Neuron (in vitro differentiated cells): ENCODE measurements at regions not wholly inside any gene's neighbourhood (a gene's known extent, or its start where the extent isn't known, plus 50 kb on each side); places are given as distances from the start of the nearest gene placed in this dataset.
A peak's percentile ranks its signal among the peaks of the same experiment; 100 is the strongest.
"Not testable (repeated sequence)": the region's sequence is repeated elsewhere in the genome, so short reads cannot be mapped to it uniquely, and the experiment has no call there.

Experiments
- H2AFZ ChIP-seq: one replicate; pipeline ENCODE4 v1.6.1; 2013; ENCODE audit warnings: low read depth, mild to moderate bottlenecking, inconsistent platforms, low read length, moderate library complexity
- H3K27me3 ChIP-seq: one replicate; pipeline ENCODE4 v1.6.1; 2013; ENCODE audit warnings: low read length; ENCODE audit not compliant: insufficient read depth
- H3K36me3 ChIP-seq: one replicate; pipeline ENCODE4 v1.6.1; 2013; ENCODE audit warnings: low read length; ENCODE audit not compliant: insufficient read depth
- H3K4me1 ChIP-seq: one replicate; pipeline ENCODE4 v1.6.1; 2013; ENCODE audit warnings: low read length; ENCODE audit not compliant: insufficient read depth
- H3K4me3 ChIP-seq: 2 replicates; pipeline ENCODE4 v1.5.1; 2013; ENCODE audit warnings: mild to moderate bottlenecking, low read length, moderate library complexity
- H3K9me3 ChIP-seq: one replicate; pipeline ENCODE4 v1.6.1; 2013; ENCODE audit warnings: low read length

- Histone ChIP-seq H3K27me3 (no peaks in the 10 kb centered on the region), H2AFZ (peak overlapping the region; percentile 15), H3K36me3 (no peaks in the 10 kb centered on the region), H3K4me1 (peaks cover 49% of the 10 kb centered on the region), H3K4me3 (no peak overlapping the region), H3K9me3 (peaks cover 2% of the 10 kb centered on the region)
Measured at GRCh38 chr6:112881828-112882780, 535.0 kb downstream of the RFPL4B start.

- peaks cover 2% of the 10 kb centered on the region for H3K9me3 ChIP-seq
- peak overlapping the region; percentile 15 for H2AFZ ChIP-seq
- no peaks in the 10 kb centered on the region for H3K27me3 ChIP-seq
- no peak overlapping the region for H3K4me3 ChIP-seq
- peaks cover 40% of the 10 kb centered on the region for H3K4me1 ChIP-seq
- no peaks in the 10 kb centered on the region for H3K36me3 ChIP-seq
Measured at GRCh38 chr6:112883095-112883494, 536.0 kb downstream of the RFPL4B start.

GRCh38 chr6:112886415-112886814, 539.3 kb downstream of the RFPL4B start:
- no peak overlapping the region for H3K4me3 ChIP-seq
- peaks cover 17% of the 10 kb centered on the region for H3K4me1 ChIP-seq
- H3K27me3 ChIP-seq, result no peaks in the 10 kb centered on the region
- H2AFZ ChIP-seq, result no peak overlapping the region
- H3K36me3 ChIP-seq, result no peaks in the 10 kb centered on the region
- H3K9me3 ChIP-seq, result peaks cover 2% of the 10 kb centered on the region

DNA sequence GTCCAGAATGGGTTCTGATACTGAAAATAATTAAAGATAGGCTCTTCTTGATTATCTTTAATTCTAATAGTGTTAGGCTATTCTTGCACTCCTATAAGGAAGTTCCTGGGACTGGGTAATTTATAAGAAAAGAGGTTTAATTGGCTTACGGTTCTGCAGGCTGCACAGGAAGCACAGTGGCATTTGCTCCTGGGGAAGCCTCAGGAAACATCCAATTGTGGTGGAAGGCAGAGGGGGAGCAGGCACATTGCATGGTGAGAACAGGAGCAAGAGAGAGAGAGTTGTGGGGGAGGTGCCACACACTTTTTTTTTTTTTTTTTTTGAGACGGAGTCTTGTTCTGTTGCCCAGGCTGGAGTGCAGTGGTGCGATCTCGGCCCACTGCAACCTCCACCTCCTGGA, 540.3 kb downstream of the RFPL4B start:
- not testable (repeated sequence) for H3K36me3 ChIP-seq, H3K27me3 ChIP-seq, H3K4me3 ChIP-seq, H2AFZ ChIP-seq, H3K9me3 ChIP-seq, H3K4me1 ChIP-seq

GRCh38 chr6:112899541-112899940, 552.4 kb downstream of the RFPL4B start:
- H3K27me3 ChIP-seq, result no peaks in the 10 kb centered on the region
- H2AFZ ChIP-seq, result no peak overlapping the region
- H3K4me3 ChIP-seq, result no peak overlapping the region
- H3K4me1 ChIP-seq, result no peaks in the 10 kb centered on the region
- H3K9me3 ChIP-seq, result no peaks in the 10 kb centered on the region
- no peaks in the 10 kb centered on the region for H3K36me3 ChIP-seq

- H3K27me3 ChIP-seq, result no peaks in the 10 kb centered on the region
- peaks cover 7% of the 10 kb centered on the region for H3K4me1 ChIP-seq
- no peak overlapping the region for H3K4me3 ChIP-seq
- H2AFZ ChIP-seq, result no peak overlapping the region
- H3K36me3 ChIP-seq, result no peaks in the 10 kb centered on the region
- H3K9me3 ChIP-seq, result no peaks in the 10 kb centered on the region
Measured at GRCh38 chr6:112903361-112903760, 556.2 kb downstream of the RFPL4B start.

- no peaks in the 10 kb centered on the region for H3K9me3 ChIP-seq
- H2AFZ ChIP-seq, result peak overlapping the region; percentile 68
- H3K36me3 ChIP-seq, result no peaks in the 10 kb centered on the region
- H3K4me1 ChIP-seq, result peaks cover 7% of the 10 kb centered on the region
- H3K4me3 ChIP-seq, result no peak overlapping the region
- no peaks in the 10 kb centered on the region for H3K27me3 ChIP-seq
Measured at GRCh38 chr6:112906726-112907125, 559.6 kb downstream of the RFPL4B start.

DNA sequence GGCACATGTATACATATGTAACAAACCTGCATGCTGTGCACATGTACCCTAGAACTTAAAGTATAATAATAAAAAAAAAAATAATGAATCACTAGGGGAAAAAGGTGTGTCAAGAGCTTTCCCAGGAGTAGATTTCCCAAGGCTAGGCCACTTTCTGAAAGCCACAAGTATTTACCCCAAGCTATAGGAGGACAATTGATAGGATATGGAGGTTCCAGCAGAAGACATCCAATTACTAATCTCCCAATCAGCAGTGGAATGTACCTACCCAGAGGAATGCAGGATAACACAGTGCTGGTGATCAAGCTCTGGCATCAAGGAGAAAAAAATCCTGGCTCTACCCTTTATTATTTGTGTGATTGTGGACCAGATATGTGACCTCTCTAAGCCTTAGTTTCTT, 562.7 kb downstream of the RFPL4B start:
- H3K4me1 ChIP-seq, result peaks cover 19% of the 10 kb centered on the region
- no peaks in the 10 kb centered on the region for H3K9me3 ChIP-seq
- H3K36me3 ChIP-seq, result no peaks in the 10 kb centered on the region
- no peak overlapping the region for H2AFZ ChIP-seq
- no peaks in the 10 kb centered on the region for H3K27me3 ChIP-seq
- no peak overlapping the region for H3K4me3 ChIP-seq

DNA sequence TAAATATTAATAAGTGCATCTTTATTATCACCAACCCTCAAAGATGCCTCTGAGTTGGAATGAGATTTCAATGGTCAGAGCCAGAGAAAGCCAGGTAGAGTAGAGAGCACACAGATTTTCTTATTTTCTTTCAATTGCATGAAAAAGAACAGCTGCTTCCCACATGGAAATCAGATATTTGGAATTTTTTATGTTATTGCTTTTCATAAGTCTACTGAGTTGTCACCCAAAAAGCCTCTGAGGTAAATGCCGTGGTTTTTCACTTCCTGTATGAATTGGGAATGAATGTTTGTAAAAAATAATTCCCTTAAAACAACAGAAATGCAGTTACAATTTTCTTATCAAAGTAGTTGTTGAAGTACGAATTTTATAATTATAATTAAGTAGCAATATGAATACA, 563.1 kb downstream of the RFPL4B start:
- Histone ChIP-seq H3K36me3 (no peaks in the 10 kb centered on the region), H3K4me3 (no peak overlapping the region), H3K4me1 (peaks cover 19% of the 10 kb centered on the region), H3K9me3 (no peaks in the 10 kb centered on the region), H2AFZ (no peak overlapping the region), H3K27me3 (no peaks in the 10 kb centered on the region)

- Histone ChIP-seq H3K4me1 (peaks cover 12% of the 10 kb centered on the region), H3K36me3 (no peaks in the 10 kb centered on the region), H3K9me3 (no peaks in the 10 kb centered on the region), H3K4me3 (no peak overlapping the region), H3K27me3 (no peaks in the 10 kb centered on the region), H2AFZ (no peak overlapping the region)
Measured at GRCh38 chr6:112911959-112912358, 564.8 kb downstream of the RFPL4B start.

DNA sequence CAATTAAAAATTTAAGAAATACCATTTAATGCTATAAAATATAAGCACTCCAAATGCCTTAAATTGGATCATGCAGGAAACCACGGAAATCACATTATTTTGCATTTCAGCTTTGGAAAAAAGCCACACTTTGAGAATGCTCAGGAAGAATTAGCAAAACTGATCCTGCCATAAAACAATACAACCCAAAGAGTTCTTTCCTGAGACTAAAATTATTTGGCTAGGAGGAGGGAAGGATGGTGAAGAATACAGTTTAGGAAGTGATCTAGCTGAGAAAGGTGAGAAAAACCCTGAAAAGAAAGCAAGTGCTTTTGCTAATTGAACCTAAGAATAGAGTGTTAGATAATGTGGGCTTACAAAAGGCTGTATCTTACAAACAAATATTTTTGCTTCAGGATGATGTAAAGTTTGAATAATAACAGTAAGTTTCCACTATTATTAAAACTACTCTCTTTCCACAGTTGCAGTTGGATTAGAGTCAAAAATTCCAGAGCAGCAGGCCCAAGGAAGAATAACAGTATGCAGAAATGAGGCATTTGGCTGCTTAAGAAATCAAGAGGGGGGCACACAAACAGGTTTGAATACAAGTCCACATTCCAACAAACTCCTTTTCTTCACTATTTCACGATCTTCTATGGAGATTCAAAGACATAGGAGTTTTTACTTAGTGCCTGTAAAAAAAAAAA, 565.4 kb downstream of the RFPL4B start:
- Histone ChIP-seq H2AFZ (no peak overlapping the region), H3K27me3 (no peaks in the 10 kb centered on the region), H3K4me1 (peaks cover 12% of the 10 kb centered on the region), H3K36me3 (no peaks in the 10 kb centered on the region), H3K9me3 (no peaks in the 10 kb centered on the region), H3K4me3 (no peak overlapping the region)

DNA sequence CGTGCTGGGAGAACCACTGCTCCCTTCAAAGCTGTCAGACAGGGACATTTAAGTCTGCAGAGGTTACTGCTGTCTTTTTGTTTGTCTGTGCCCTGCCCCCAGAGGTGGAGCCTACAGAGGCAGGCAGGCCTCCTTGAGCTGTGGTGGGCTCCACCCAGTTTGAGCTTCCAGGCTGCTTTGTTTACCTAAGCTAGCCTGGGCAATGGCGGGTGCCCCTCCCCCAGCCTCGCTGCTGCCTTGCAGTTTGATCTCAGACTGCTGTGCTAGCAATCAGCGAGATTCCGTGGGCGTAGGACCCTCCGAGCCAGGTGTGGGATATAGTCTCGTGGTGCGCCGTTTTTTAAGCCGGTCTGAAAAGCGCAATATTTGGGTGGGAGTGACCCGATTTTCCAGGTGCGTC, 572.6 kb downstream of the RFPL4B start:
- H3K27me3 ChIP-seq, H3K4me1 ChIP-seq, H3K36me3 ChIP-seq, H3K4me3 ChIP-seq, H2AFZ ChIP-seq: not testable (repeated sequence)
- H3K9me3 ChIP-seq, result peaks cover 11% of the 10 kb centered on the region

DNA sequence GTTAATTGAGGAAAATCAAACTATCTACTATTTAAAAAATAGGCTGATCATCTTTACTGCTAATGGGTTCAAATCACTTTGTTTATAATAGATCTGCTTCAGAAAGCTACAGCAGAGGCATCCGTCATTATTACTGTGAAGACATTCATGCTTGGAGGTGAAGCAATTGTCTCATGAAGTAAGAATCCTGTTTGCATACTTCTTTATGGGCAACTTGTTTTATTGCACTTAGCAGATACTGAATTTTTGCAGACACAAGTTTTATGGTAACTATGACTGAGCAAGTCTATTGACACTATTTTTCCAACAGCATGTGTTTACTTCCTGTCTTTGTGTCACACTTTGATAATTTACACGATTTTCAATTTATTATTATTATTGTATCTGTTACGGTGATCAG, 573.9 kb downstream of the RFPL4B start:
- H3K27me3 ChIP-seq, result no peaks in the 10 kb centered on the region
- peaks cover 11% of the 10 kb centered on the region for H3K9me3 ChIP-seq
- peaks cover 5% of the 10 kb centered on the region for H3K4me1 ChIP-seq
- H3K36me3 ChIP-seq, result no peaks in the 10 kb centered on the region
- no peak overlapping the region for H2AFZ ChIP-seq
- H3K4me3 ChIP-seq, result no peak overlapping the region
